HL-60 (cell line): ENCODE measurements at regions not wholly inside any gene's neighbourhood (a gene's known extent, or its start where the extent isn't known, plus 50 kb on each side); places are given as distances from the start of the nearest gene placed in this dataset.

ENCODE experiments used
- CTCF ChIP-seq: IDR thresholded peaks from one replicate; pipeline ENCODE4 v1.5.1; 2011; ENCODE audit warnings: low read length, control low read depth, inconsistent platforms; ENCODE audit not compliant: insufficient read depth
- GABPA ChIP-seq: IDR thresholded peaks from 2 replicates; pipeline ENCODE4 v1.6.1; 2012; ENCODE audit warnings: low read depth
- POLR2AphosphoS5 ChIP-seq: IDR thresholded peaks from 2 replicates; pipeline ENCODE4 v1.6.1; 2012; ENCODE audit warnings: low read depth
- SPI1 ChIP-seq: IDR thresholded peaks from 2 replicates; pipeline ENCODE4 v1.6.1; 2012; ENCODE audit warnings: low read depth, mild to moderate bottlenecking, borderline replicate concordance

GRCh38 chr6:44572346-44572745 is 184.8 kb downstream of the CDC5L start:
- TF ChIP-seq CTCF: no peak
- no peak for TF ChIP-seq POLR2AphosphoS5
- TF ChIP-seq SPI1: no peak
- no peak for TF ChIP-seq GABPA
